OCI-LY7 (cell line): ENCODE measurements at regions not wholly inside any gene's neighbourhood (a gene's known extent, or its start where the extent isn't known, plus 50 kb on each side); places are given as distances from the start of the nearest gene placed in this dataset.

Experiments used
- EZH2phosphoT487 ChIP-seq: fragments of 200-600 bp; sonication (generic); IDR thresholded peaks from 2 replicates; pipeline ENCODE4 v1.6.1; 2018; ENCODE audit warnings: low read depth, borderline replicate concordance, mild to moderate bottlenecking, mixed run types, antibody characterized with exemption, low read length, moderate library complexity, mixed read lengths
- TF ChIP-seq, protein P1 (sequence below): fragments of 200-600 bp; sonication (generic); conservative IDR thresholded peaks from 2 replicates; pipeline ENCODE4 v1.5.1; 2014; ENCODE audit warnings: mild to moderate bottlenecking, antibody characterized with exemption, low read length, moderate library complexity, mixed read lengths

DNA sequence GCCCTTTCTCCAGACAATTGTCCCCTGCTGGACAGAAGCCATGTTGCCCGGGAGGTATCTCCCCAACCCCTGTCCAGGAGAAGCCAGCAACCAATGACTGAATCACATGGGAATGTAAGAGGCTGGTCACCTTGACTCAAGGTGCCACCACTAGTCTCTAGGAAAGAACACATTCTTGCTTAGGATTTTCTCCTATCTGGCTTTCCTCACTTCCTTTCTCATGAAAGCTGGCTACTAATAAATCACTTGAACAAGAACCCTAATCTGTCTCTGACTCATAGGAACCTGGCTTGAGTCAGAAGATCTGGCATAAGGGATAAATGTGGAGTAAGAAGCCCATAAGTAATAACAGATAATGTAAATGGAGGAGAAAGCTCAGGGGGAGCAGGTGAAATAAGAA, 101.4 kb upstream of the C11orf87 start:
- TF ChIP-seq, protein P1, sequence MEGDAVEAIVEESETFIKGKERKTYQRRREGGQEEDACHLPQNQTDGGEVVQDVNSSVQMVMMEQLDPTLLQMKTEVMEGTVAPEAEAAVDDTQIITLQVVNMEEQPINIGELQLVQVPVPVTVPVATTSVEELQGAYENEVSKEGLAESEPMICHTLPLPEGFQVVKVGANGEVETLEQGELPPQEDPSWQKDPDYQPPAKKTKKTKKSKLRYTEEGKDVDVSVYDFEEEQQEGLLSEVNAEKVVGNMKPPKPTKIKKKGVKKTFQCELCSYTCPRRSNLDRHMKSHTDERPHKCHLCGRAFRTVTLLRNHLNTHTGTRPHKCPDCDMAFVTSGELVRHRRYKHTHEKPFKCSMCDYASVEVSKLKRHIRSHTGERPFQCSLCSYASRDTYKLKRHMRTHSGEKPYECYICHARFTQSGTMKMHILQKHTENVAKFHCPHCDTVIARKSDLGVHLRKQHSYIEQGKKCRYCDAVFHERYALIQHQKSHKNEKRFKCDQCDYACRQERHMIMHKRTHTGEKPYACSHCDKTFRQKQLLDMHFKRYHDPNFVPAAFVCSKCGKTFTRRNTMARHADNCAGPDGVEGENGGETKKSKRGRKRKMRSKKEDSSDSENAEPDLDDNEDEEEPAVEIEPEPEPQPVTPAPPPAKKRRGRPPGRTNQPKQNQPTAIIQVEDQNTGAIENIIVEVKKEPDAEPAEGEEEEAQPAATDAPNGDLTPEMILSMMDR = no peak
- no peak for TF ChIP-seq EZH2phosphoT487
